ENCODE measurements at regions not wholly inside any gene's neighbourhood (a gene's known extent, or its start where the extent isn't known, plus 50 kb on each side); places are given as distances from the start of the nearest gene placed in this dataset.

DNA sequence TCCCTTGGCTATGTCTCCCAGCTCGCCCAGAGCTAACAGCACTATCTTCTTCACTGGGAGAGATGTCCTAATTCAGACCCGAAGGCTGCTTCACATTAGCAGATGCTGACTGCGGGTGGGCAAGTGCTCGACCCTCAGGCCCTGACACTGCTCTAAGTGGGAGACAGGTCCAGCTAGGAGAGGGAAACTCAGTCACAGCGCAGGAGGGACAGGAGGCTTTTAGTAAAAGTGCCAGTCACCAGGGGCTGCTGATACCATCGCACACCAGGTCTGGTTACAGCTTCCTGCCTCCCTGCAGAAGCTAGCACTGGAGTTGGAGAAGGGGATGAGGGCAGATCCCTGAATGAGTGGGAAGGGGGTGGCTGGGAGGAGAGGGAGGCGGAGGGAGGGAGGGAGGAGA is 365.8 kb upstream of the RGMA start:
- TF ChIP-seq, protein P1, sequence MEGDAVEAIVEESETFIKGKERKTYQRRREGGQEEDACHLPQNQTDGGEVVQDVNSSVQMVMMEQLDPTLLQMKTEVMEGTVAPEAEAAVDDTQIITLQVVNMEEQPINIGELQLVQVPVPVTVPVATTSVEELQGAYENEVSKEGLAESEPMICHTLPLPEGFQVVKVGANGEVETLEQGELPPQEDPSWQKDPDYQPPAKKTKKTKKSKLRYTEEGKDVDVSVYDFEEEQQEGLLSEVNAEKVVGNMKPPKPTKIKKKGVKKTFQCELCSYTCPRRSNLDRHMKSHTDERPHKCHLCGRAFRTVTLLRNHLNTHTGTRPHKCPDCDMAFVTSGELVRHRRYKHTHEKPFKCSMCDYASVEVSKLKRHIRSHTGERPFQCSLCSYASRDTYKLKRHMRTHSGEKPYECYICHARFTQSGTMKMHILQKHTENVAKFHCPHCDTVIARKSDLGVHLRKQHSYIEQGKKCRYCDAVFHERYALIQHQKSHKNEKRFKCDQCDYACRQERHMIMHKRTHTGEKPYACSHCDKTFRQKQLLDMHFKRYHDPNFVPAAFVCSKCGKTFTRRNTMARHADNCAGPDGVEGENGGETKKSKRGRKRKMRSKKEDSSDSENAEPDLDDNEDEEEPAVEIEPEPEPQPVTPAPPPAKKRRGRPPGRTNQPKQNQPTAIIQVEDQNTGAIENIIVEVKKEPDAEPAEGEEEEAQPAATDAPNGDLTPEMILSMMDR (IDR thresholded peaks at IDR 0.05 in 2 of 3, conservative IDR thresholded peaks at IDR 0.05 in 1 of 3; ENCODE audit: insufficient read depth in 2 of 3, low read depth in 1 of 3, low read length in 3 of 3): no peak
- TF ChIP-seq ZBTB7A (IDR thresholded peaks at IDR 0.05; ENCODE audit: borderline replicate concordance, control insufficient read depth, low read depth, low read length) (no peak), MYC (IDR thresholded peaks at IDR 0.05; ENCODE audit: low read depth, low read length) (no peak), MYC (CRISPR knock-in tag; IDR thresholded peaks at IDR 0.05; ENCODE audit: borderline replicate concordance, low read depth) (no peak), CHD4 (IDR thresholded peaks at IDR 0.05; ENCODE audit: insufficient read depth, insufficient replicate concordance, low read depth, low read length, poor library complexity, severe bottlenecking) (no peak), KDM5B (IDR thresholded peaks at IDR 0.05; ENCODE audit: insufficient replicate concordance, low read depth, low read length) (no peak), GABPA (tag; conservative IDR thresholded peaks at IDR 0.05; ENCODE audit: low read depth) (no peak), ZNF766 (CRISPR knock-in tag; conservative IDR thresholded peaks at IDR 0.05) (no peak), SNRNP70 (optimal IDR thresholded peaks at IDR 0.05; ENCODE audit: low read depth, low read length) (no peak), ETV6 (IDR thresholded peaks at IDR 0.05; ENCODE audit: borderline replicate concordance in 1 of 2, low read depth in 2 of 2, low read length in 1 of 2) (no peak), ETV6 (CRISPR knock-in tag; IDR thresholded peaks at IDR 0.05; ENCODE audit: borderline replicate concordance) (no peak), SETDB1 (IDR thresholded peaks at IDR 0.05; ENCODE audit: low read length) (no peak), POLR2AphosphoS5 (IDR thresholded peaks at IDR 0.05; ENCODE audit: control insufficient read depth, insufficient read depth, low read depth, low read length) (no peak)
- TF ChIP-seq, protein P2, sequence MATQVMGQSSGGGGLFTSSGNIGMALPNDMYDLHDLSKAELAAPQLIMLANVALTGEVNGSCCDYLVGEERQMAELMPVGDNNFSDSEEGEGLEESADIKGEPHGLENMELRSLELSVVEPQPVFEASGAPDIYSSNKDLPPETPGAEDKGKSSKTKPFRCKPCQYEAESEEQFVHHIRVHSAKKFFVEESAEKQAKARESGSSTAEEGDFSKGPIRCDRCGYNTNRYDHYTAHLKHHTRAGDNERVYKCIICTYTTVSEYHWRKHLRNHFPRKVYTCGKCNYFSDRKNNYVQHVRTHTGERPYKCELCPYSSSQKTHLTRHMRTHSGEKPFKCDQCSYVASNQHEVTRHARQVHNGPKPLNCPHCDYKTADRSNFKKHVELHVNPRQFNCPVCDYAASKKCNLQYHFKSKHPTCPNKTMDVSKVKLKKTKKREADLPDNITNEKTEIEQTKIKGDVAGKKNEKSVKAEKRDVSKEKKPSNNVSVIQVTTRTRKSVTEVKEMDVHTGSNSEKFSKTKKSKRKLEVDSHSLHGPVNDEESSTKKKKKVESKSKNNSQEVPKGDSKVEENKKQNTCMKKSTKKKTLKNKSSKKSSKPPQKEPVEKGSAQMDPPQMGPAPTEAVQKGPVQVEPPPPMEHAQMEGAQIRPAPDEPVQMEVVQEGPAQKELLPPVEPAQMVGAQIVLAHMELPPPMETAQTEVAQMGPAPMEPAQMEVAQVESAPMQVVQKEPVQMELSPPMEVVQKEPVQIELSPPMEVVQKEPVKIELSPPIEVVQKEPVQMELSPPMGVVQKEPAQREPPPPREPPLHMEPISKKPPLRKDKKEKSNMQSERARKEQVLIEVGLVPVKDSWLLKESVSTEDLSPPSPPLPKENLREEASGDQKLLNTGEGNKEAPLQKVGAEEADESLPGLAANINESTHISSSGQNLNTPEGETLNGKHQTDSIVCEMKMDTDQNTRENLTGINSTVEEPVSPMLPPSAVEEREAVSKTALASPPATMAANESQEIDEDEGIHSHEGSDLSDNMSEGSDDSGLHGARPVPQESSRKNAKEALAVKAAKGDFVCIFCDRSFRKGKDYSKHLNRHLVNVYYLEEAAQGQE (IDR thresholded peaks at IDR 0.05; ENCODE audit: borderline replicate concordance): no peak
- TF ChIP-seq, protein P2 (CRISPR knock-in tag; IDR thresholded peaks at IDR 0.05; ENCODE audit: low read depth): no peak
- TF ChIP-seq, protein P3, sequence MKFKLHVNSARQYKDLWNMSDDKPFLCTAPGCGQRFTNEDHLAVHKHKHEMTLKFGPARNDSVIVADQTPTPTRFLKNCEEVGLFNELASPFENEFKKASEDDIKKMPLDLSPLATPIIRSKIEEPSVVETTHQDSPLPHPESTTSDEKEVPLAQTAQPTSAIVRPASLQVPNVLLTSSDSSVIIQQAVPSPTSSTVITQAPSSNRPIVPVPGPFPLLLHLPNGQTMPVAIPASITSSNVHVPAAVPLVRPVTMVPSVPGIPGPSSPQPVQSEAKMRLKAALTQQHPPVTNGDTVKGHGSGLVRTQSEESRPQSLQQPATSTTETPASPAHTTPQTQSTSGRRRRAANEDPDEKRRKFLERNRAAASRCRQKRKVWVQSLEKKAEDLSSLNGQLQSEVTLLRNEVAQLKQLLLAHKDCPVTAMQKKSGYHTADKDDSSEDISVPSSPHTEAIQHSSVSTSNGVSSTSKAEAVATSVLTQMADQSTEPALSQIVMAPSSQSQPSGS (CRISPR knock-in tag; IDR thresholded peaks at IDR 0.05): no peak

Measured in K562 (cell line).